NCI-H524 (cell line): ENCODE measurements at regions not wholly inside any gene's neighbourhood (a gene's known extent, or its start where the extent isn't known, plus 50 kb on each side); places are given as distances from the start of the nearest gene placed in this dataset.
A peak's percentile ranks its signal among the peaks of the same experiment; 100 is the strongest.
"Not testable (repeated sequence)": the region's sequence is repeated elsewhere in the genome, so short reads cannot be mapped to it uniquely, and the experiment has no call there.

Experiments
- DNase-seq, 2 experiments: peaks; one replicate each; lab custom pipeline; 2025; lab: John Stamatoyannopoulos, UW

DNA sequence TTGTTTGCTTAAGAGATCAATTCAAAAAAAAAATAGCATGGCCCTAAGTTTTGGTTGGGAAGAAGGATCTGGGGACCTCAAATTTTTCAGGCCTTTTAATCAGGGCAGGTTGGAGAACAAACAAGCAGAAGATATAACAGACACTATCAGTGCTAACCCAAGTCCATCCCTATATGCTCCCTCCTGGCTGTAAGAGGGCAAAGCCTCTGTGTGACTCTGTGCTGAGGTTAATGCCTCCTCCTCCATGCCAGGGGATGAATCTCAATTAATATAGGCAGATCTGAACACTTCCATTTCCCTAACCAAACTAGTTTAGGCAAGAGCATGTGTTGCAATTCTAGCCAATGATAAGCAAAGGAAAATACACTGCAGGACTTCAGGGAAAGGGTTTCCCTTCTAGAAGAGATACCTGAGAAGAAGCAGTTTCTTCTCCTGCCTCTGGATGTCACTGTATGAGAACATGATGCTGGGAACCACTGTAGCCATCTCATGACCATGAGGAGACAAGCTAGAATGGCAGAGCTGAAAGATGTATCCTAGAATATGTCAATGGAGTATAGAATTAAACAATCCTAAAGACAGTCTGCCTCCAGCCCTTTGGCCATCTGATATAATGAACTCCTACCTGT is 76.0 kb downstream of the CHD9NB start:
- peak; percentile 11 to 51 for DNase-seq

DNA sequence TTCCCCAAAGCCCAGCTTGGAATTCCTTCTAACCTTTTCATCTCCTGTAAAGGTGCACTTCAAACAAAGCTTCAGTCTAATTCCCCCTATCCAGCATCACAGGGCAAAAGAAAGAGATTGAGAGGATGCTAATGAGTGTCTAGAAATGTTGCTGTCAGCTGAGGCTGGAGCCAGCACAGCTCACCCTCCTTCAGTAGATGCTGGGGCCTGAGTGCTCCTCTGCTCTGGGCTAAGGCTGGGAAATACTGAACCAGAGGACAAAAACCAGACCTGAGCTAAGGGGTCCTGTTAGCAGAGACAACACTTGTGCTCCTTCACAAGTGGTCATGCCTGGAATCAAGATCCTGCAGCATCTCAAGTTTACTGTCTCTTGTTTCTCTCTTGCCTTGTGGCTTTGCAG is 85.0 kb downstream of the CHD9NB start:
- no peak for DNase-seq

DNA sequence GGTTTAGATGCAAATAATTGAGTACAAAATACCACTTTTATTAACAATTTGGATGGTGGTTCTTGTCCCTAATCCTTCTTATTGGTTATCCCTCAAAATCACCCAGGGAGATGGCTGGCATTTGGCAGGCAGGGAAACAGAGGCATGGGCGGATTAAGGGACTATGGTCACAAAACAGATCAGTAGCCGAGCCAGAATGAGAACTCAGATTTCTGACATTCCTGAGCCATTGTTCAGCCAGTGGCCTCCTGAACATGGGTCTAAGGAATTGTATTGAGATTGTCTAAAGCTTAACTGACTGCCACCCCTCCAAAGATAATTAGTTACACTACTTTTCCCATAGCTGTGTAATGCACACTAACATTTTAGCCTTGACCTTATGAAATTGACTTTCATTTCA is 88.4 kb downstream of the CHD9NB start:
- no peak for DNase-seq

DNA sequence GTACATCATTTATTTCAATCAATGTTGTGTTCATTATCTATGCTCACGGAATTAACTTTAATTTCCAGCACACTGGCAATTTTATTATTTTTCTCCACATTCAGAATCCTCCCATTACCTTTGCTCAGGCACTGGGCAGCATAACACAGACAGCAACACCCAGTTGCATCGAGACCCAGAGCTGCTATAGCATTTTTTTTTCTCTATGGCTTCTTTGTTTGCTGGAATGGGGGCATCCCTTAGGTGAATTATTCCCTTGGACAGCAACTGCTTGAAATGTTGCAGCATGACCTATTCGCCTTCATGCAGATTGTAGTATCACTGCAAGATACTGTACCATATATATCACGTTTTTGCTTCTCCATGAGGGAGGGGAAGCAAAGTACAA is 88.8 kb downstream of the CHD9NB start:
- no peak for DNase-seq

DNA sequence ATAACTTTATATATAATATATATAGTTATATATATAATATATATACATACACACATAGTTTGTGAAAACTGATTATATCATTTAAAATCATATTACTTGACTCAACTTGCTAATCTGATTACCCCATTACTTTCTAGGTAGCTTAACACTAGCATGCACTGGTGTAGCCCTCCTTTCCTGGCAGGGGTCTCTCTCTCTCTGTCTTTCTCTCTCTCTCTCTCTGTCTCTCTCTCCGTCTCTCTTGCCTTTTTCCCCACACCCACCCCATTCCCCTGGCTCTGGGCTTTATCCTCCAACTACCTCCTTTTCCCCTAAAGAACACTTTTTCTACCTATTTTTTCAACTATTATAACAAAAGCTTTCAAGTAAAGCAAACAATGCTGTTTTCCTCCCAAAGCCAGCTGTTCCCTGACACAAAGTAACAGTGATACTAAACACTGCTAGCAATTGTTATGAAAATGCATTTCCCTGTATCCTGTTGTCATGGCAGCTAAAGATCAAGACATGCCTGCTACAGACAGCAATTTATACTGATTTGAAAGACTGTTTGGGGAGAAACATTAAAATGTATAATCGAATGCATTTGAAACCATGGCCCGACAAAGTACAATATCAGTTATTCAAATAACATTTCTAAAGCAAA is 89.4 kb downstream of the CHD9NB start:
- DNase-seq: no peak

DNA sequence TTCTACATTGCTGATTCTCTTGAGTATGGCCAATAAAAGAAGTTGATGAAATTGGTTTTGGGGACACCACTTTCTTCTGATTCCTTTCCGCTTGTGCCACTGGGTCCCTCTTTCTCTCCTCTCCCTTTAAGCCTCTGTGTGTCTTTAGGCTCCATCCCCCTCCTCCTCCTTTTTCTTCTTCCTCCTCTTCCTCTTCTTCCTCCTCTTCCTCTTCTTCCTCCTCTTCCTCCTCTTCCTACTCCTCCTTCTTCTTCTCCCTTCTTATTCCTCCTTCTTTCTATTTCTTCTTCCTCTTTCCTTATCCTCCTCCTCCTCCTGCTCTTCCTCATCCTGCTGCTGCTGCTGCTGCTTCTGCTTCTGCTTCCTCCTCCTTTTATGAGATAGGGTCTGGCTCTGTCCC is 93.7 kb downstream of the CHD9NB start:
- DNase-seq: no peak

DNA sequence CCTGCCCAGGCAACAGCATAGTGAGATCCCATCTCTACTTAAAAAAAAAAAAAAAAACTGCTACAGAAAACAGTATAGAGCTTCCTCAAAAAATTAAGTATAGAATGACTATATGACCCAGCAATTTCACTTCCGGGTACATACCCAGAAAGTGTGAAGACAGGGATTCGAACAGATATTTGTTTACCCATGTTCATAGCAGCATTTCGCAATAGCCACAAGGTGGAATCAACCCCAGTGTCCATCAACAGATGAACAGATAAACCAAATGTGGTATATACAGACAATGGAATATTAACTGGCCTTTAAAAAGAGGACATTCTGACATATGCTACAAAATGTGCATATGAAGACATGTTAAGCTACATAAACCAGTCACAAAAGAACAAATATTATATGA is 95.5 kb downstream of the CHD9NB start:
- DNase-seq: no peak

DNA sequence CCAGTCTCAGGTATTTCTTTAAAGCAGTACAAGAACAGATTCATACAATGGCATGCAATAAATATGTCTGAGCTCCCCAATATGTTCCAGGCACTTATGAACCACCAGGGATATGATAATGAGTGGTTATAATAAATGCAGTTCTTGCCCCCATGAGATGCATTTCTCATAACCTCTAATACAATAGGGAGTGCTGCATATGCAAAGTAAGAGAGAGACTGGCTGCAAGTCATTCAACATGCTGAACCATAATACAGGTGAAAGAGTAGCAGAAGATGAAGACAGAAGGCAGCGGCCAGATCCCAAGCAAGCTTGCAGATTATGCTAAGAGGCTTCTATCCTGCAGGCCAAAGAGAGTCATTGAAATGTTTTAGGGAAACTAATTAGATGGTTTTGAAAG is 96.7 kb downstream of the CHD9NB start:
- DNase-seq: no peak

DNA sequence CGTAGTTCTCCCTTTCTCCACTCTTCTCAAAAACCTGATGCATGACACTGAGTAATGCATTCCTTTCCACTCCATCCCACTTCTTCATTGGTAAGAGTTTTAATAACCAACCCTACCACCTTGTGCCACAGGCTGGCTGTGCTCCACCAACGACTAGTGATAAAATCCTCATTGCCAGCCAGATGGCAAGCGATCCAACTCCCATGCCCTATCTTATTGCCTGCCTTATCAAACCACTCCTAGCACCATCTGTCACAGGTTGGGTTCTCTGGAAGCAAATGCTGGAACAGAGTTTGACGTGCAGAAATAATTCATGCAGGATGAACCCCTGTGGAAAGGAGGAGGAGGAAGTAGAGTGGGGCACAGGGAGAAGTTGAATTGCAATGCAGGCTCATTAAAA is 99.5 kb downstream of the CHD9NB start:
- peak; percentile 85 to 95 for DNase-seq

DNA sequence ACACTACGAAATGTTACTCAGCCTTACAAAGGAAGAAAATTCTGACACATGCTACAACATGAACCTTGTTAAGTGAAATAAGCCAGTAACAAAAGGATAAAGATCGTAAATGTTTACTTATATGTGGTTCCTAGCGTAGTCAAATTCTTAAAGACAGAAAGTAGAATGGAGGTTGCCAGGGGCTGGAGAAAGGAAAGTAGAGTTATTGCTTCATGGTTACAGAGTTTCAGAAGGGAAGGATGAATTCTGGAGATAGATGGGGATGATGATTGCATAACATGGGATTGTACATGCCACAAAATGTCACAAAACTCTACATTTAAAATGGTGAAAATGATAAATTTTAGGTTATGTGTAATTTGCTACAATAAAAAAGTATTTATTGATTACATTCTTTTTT is 103.8 kb downstream of the CHD9NB start:
- no peak for DNase-seq

DNA sequence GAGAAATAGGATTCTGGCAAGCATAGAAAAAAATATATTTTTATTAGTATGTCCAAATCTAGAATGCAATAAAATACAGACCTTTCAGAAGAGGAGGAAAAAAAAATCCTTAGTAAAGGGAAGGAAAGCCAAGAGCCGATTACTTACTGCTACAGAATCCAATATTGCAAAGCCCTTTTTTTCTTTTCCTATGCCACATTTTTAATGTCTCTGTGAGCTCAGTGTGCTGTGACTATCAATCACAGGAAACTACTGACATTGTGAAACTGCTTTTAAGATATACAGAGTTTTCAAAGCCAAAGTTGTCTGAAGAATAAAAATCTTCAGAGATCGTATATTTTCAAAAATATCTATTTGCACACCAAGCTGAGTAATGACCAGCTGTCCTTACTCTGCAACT is 120.4 kb downstream of the CHD9NB start:
- no peak for DNase-seq

DNA sequence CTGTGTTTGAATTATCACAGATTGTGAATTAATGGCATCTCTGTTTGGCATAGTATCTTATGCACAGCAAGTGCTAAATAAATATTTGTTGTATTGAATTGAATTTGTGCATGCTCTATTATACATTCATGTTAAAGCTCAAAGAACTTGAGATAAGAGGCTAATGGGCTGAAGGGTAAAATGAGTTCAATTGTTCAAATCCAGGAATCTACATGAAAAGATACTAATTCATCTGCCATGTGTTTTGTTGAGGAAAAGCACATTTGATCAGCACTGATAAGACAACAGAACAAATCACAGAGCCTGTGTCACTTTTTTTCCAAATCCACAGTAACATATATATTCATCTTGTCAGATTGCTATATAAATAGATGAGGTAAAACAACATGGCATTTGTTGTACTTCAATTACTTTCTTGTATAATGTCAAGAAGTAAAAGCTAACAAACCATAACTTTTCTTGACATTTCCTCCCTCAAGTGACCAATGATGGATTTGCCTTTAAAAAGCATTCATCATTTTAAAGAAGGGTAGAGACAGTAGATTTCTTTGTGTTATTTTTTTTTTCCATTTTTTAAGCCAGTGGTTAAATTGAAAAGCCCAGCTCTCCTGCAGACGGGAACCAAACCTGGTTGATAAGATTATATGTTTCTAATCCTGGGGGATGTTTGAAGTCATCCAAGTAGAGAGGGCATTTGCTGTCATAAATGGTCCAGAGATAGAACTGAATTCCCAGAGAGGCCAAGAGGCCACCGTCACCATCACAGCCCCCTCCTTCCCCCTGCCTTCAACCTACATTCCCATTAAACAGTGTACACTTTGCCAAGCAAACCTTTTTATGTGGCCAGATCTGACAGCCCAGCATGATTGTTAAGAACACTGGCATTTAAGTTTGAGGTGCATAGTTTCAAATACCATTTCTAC is 123.0 kb downstream of the CHD9NB start:
- no peak for DNase-seq

DNA sequence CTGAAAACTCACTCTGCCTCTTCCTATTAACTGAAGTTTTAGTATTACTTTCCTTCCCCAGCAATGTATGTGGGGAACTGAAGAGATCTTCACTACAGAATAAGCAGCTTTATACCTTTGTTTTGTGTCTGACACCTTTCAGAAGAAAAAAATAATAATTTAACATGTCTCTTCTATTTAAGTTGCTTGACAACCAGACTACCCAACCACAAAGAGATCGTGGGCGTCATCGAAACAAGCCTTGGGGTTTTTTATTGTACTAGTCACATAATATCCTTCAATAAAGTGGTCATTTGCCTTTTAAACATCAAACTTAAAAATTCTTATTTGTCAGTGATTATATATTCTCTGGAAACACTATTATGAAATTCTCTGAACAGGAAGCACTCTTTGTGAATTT is 123.7 kb downstream of the CHD9NB start:
- no peak for DNase-seq

DNA sequence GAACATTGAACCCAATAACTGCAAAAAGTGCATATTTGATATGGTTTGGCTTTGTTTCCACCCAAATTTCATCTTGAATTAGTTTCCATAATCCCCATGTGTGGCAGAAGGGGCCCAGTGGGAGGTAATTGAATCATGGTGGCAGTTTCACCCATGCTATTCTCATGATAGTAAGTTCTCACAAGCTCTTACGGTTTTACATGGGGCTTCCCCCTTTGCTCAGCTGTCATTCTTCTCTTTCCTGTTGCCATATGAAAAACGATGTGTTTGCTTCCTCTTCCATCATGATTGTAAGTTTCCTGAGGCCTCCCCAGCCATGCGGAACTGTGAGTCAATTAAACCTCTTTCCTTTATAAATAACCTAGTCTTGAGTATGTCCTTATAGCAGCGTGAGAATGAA is 127.6 kb downstream of the CHD9NB start:
- DNase-seq: no peak

DNA sequence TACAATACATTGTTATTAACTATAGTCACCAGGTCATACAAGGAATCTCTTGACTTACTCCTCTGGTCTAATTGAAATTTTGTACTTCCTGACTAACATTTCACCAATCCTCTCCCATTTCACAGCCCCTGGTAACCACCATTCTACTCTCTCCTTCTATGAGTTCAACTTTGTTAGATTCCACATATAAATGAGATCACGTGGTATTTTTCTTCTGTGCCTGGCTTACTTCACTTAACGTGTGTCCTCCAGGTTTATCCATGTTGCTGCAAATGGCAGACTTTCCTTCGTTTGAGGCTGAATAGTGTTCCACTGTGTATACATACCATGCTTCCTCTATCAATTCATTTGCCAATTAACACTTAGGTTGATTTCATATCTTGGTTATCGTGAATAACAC is 128.5 kb downstream of the CHD9NB start:
- DNase-seq: no peak

DNA sequence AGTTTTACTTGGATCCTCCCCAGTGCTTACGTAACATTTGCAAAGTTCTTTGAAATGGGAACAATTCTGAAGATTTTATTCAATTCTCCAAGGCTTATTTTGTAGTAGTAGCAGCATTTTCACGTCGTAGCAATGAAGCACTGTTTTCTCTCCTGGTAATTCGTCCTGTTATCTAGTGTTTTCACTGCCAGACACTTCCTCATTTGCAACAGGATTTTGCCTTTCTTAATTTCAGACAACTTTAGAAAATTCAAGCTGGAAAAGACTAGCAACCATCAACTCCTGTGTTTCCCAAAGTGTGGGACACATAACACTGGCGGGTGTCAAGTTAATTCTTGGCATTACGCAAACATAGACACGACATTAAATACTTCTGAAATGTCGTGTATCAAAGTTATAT is 131.6 kb downstream of the CHD9NB start:
- no peak for DNase-seq

DNA sequence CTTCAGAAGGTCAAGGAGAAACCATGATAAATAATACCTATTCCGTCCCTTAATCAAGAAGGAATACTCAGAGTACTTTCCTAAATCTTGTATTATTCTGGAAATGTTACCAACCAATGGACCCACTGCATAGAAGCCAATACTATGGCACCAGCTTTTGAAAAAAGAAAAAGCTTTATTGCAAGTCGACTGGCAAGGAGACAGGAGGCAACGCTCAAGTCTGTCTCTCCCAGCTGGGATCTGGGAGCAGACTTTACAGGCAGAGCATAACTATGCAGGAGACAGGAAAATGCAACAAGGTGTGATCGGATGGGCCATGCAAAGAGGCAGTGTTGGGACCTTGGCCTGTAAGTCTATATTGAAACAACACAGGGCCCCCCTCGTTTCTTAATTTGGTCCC is 132.4 kb downstream of the CHD9NB start:
- DNase-seq: no peak

DNA sequence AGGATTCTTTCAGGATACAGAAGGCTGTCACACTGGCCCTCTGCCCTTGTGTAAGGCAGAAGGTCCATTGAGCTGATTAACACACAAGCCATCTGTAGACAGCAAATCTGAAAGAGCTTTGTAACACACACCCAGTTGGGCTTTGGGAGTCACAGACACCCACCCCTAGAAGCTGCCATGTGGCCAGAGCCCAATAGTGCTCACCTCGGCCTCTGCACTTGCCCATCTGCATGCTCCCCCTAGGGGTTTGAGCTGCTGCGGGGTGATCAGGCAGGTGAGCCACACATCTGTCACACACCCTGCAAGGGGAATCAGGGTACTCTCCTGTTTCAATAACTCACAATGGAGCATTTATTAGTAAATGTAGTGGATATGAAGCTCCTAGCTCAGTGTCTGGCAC is 138.3 kb downstream of the CHD9NB start:
- peak; percentile 93 to 99 for DNase-seq

DNA sequence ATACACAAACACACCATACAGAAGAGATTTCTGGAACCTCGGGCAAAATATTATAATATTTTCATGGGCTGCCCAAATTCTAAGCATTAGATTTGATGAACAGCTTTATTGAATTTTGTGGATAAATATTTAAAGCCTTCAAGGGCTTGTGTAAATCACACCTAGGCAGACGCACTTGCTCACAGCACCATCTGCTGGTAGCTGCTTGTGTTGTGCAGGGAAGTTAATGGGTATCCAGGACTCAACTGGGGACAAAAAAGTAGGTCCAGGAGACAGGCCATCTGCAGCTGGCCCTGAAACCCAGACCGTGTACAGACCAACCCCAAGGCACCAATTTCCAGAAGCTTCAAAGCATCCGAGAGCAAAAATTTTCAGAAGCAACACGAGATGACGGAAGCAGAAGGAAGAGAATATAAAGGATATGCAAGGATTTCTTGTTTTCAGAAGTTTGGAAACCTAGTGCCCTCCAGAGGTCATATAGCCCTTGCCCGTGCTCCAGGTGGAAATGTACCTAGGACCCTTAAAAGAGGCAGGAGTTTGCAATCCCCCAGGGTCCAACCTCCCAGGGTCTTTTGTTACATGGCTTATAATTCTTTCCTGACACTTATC is 140.0 kb downstream of the CHD9NB start:
- peak; percentile 70 to 85 for DNase-seq

DNA sequence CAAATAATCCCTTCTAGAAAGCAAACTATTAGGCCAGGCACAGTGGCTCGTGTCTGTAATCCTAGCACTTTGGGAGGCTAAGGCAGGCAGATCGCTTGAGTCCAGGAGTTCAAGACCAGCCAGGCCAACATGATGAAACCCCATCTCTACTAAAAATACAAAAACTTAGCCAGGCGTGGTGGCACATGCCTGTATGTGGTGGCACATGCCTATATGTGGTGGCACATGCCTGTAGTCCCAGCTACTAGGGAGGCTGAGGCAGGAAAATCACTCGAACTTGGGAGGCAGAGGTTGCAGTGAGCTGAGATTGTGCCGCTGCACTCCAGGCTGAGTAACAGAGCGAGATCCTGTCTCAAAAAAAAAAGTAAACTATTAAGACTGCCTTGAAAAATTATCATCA is 144.6 kb downstream of the CHD9NB start:
- not testable (repeated sequence) for DNase-seq

DNA sequence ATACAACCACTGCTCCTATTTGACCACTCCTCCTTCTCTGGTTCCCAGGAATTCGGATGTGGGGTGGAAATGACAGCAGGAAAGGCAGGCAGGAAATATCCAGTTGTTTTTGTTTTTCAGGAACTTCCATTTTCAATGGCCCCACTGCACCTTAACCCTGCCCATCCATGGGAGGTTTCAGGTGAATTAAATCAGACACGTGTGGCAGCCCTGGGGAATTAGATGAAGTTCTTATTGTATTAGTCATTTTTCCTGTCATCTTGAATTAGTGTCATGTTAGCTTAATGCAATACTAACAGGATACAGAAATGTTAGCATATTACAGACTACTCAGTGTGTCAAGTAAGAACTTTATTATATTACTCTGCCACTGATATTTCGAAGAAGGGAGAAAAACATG is 146.4 kb downstream of the CHD9NB start:
- no peak for DNase-seq

DNA sequence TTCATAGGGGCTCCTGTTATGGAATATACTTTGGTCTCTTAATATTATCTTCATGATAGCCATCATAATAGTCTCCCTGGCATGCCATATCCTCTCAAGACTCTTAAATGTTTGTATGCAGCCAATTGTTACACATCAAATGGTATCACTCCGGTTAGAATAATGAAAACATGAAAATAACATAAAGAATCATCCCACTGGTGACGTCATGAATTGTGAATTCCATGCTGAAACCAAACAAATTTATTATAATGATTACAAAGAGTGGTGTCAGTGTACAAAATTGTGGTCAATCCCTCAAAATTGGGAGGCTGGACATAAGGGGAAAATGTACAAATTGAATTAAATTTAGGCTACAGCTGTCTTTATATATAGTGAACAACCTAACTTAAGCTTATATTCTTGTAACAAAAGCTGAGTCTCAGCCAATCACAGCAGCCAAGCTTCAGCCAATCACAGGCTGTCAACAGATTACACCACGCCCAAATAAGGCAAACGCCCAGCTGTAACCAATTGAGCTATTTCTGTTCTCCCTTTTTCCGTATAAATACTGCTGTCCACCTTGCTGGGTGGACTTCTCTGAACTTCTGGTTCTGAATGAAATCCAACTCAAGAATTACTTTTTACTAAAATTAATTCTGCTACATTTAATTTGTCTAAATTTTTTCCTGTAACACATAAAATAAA is 156.1 kb downstream of the CHD9NB start:
- no peak for DNase-seq
